ENCODE measurements at regions not wholly inside any gene's neighbourhood (a gene's known extent, or its start where the extent isn't known, plus 50 kb on each side); places are given as distances from the start of the nearest gene placed in this dataset.

GRCh38 chr10:32167450-32167849, 111.2 kb upstream of the KIF5B start:
- DNase-seq, result no peak

GRCh38 chr10:32166365-32166764, 110.1 kb upstream of the KIF5B start:
- no peak for DNase-seq

GRCh38 chr10:32163762-32164148, 107.5 kb upstream of the KIF5B start:
- no peak for DNase-seq

GRCh38 chr10:32163071-32163761, 107.0 kb upstream of the KIF5B start:
- peak; percentile 55 to 65 (median 56) for DNase-seq

GRCh38 chr10:32161586-32161985, 105.4 kb upstream of the KIF5B start:
- DNase-seq, result no peak

GRCh38 chr10:32160864-32161263, 104.6 kb upstream of the KIF5B start:
- no peak for DNase-seq

- no peak for DNase-seq
Observed at GRCh38 chr10:32159264-32159663, 103.0 kb upstream of the KIF5B start.

- no peak for DNase-seq
Observed at GRCh38 chr10:32156031-32156495, 99.8 kb upstream of the KIF5B start.

GRCh38 chr10:32155075-32155516, 98.9 kb upstream of the KIF5B start:
- DNase-seq, result peak in 1 of 3 donors; percentile 12

GRCh38 chr10:32153931-32154330, 97.7 kb upstream of the KIF5B start:
- peak in 2 of 3 donors; percentile 14 to 24 for DNase-seq

GRCh38 chr10:32153252-32153651, 97.0 kb upstream of the KIF5B start:
- DNase-seq, result no peak

- DNase-seq, result peak in 1 of 3 donors; percentile 17
Observed at GRCh38 chr10:32151871-32152270, 95.6 kb upstream of the KIF5B start.

GRCh38 chr10:32150532-32151101, 94.4 kb upstream of the KIF5B start:
- no peak for DNase-seq

- DNase-seq, result peak; percentile 22 to 37 (median 35)
Observed at GRCh38 chr10:32149252-32149955, 93.2 kb upstream of the KIF5B start.

GRCh38 chr10:32148864-32149251, 92.6 kb upstream of the KIF5B start:
- DNase-seq, result no peak

GRCh38 chr10:32147730-32148129, 91.5 kb upstream of the KIF5B start:
- DNase-seq, result no peak

GRCh38 chr10:32146166-32146565, 89.9 kb upstream of the KIF5B start:
- no peak for DNase-seq

- no peak for DNase-seq
Observed at GRCh38 chr10:32144817-32145688, 88.8 kb upstream of the KIF5B start.

- DNase-seq, result no peak
Observed at GRCh38 chr10:32143302-32143847, 87.2 kb upstream of the KIF5B start.

GRCh38 chr10:32142646-32143045, 86.4 kb upstream of the KIF5B start:
- DNase-seq, result peak; percentile 54 to 68 (median 60)

GRCh38 chr10:32141018-32141807, 85.0 kb upstream of the KIF5B start:
- peak in 1 of 3 donors; percentile 10 for DNase-seq

- no peak for DNase-seq
Observed at GRCh38 chr10:32140403-32140802, 84.2 kb upstream of the KIF5B start.

All from suppressor macrophage treated with lipopolysaccharide for 1 hour (primary cell).